ENCODE measurements at regions not wholly inside any gene's neighbourhood (a gene's known extent, or its start where the extent isn't known, plus 50 kb on each side); places are given as distances from the start of the nearest gene placed in this dataset.

DNA sequence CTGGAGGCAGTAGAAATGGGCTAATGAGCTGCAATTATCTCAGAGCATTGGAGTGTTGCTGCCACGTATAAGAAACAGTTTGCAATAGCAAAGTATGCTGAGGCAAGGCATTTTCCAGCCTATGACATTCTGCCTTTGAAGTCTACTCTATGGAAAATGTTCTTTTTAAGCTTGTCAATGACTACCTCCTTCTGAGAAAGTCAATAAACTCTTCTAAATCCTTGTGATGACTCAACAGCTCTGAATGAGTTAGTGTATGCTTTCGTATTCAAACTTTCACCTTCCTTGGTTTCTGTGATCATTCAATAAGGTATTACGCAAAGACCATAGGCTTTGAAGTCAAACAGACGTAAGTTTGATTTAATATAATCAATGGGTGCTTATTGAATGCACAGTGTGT is 111.2 kb downstream of the CAPZA3 start:
- Histone ChIP-seq H3K9me3 (no peaks in the 10 kb centered on the region), H3K4me1 (no peaks in the 10 kb centered on the region), H3K36me3 (no peaks in the 10 kb centered on the region), H3K27ac (no peak overlapping the region), H3K4me3 (no peak overlapping the region), H3K27me3 (no peaks in the 10 kb centered on the region)
- DNase-seq (no peak), ATAC-seq (peak; percentile 49)
- intact Hi-C loops (cut with DNase I), result no loop called here
- TF ChIP-seq, protein P1, sequence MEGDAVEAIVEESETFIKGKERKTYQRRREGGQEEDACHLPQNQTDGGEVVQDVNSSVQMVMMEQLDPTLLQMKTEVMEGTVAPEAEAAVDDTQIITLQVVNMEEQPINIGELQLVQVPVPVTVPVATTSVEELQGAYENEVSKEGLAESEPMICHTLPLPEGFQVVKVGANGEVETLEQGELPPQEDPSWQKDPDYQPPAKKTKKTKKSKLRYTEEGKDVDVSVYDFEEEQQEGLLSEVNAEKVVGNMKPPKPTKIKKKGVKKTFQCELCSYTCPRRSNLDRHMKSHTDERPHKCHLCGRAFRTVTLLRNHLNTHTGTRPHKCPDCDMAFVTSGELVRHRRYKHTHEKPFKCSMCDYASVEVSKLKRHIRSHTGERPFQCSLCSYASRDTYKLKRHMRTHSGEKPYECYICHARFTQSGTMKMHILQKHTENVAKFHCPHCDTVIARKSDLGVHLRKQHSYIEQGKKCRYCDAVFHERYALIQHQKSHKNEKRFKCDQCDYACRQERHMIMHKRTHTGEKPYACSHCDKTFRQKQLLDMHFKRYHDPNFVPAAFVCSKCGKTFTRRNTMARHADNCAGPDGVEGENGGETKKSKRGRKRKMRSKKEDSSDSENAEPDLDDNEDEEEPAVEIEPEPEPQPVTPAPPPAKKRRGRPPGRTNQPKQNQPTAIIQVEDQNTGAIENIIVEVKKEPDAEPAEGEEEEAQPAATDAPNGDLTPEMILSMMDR (IDR thresholded peaks at IDR 0.05), result no peak

DNA sequence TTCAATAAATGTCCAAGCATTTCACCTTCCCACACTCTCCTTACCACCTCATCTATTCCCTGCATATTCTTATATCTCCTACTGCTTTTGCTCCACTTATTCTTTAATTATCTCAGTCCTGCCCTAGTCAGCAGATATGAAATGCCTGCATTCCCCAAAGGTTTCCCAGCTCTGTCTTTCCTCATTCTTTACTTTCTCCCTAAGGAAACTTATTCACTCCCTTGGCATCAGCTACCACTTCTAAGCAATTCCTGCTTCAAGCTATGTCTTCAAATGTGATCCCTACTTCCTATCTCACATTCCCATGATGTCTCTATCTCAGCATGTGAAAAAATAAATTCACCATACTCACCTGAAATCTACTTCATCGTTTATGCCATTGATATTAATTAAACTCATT is 111.8 kb downstream of the CAPZA3 start:
- no peak for ATAC-seq
- intact Hi-C loops (cut with DNase I), result no loop called here
- TF ChIP-seq, protein P1 (IDR thresholded peaks at IDR 0.05), result no peak
- H3K4me3 ChIP-seq, result no peak overlapping the region
- no peaks in the 10 kb centered on the region for H3K9me3 ChIP-seq
- no peaks in the 10 kb centered on the region for H3K4me1 ChIP-seq
- no peaks in the 10 kb centered on the region for H3K27me3 ChIP-seq
- no peak for DNase-seq
- H3K27ac ChIP-seq, result no peak overlapping the region
- no peaks in the 10 kb centered on the region for H3K36me3 ChIP-seq

DNA sequence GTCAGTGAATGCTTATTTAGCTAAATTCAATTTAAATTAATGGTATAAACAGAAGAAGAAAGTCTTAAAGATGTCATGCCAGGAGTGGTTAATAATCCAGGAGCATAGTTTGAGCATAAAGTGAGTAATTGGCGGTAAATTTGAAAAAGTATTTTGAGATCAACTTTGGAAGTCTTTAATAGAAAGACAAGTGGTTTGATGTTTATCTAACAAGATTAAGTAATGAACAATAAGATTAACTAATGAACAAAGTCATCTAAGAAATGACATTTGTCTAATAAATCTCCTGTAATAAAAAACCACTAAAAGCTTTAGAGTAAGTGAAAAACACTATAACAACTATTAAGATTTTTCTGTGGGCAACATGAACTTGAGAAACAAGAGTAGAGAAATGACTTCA is 112.8 kb downstream of the CAPZA3 start:
- no peaks in the 10 kb centered on the region for H3K36me3 ChIP-seq
- ATAC-seq (no peak), DNase-seq (no peak)
- H3K9me3 ChIP-seq, result no peaks in the 10 kb centered on the region
- no peak overlapping the region for H3K4me3 ChIP-seq
- intact Hi-C loops (cut with DNase I), result no loop called here
- no peaks in the 10 kb centered on the region for H3K4me1 ChIP-seq
- no peaks in the 10 kb centered on the region for H3K27me3 ChIP-seq
- TF ChIP-seq, protein P1 (IDR thresholded peaks at IDR 0.05), result no peak
- H3K27ac ChIP-seq, result no peak overlapping the region

- TF ChIP-seq, protein P1 (IDR thresholded peaks at IDR 0.05), result no peak
- DNase-seq (no peak), ATAC-seq (no peak)
- intact Hi-C loops (cut with DNase I), result no loop called here
- Histone ChIP-seq H3K9me3 (no peaks in the 10 kb centered on the region), H3K27ac (no peak overlapping the region), H3K4me3 (no peak overlapping the region), H3K27me3 (no peaks in the 10 kb centered on the region), H3K4me1 (no peaks in the 10 kb centered on the region), H3K36me3 (no peaks in the 10 kb centered on the region)
These were observed 113.4 kb downstream of the CAPZA3 start for GRCh38 chr12:18851271-18851670.

GRCh38 chr12:18853570-18854366 is 115.8 kb downstream of the CAPZA3 start:
- no peaks in the 10 kb centered on the region for H3K9me3 ChIP-seq
- intact Hi-C loops (cut with DNase I), result no loop called here
- H3K4me1 ChIP-seq, result no peaks in the 10 kb centered on the region
- H3K27ac ChIP-seq, result no peak overlapping the region
- no peaks in the 10 kb centered on the region for H3K36me3 ChIP-seq
- no peaks in the 10 kb centered on the region for H3K27me3 ChIP-seq
- TF ChIP-seq, protein P1 (IDR thresholded peaks at IDR 0.05), result no peak
- no peak for ATAC-seq
- DNase-seq, result no peak
- no peak overlapping the region for H3K4me3 ChIP-seq
